ENCODE measurements at regions not wholly inside any gene's neighbourhood (a gene's known extent, or its start where the extent isn't known, plus 50 kb on each side); places are given as distances from the start of the nearest gene placed in this dataset.
"Not testable (repeated sequence)": the region's sequence is repeated elsewhere in the genome, so short reads cannot be mapped to it uniquely, and the experiment has no call there.

GRCh38 chr6:18595774-18596530, 208.8 kb downstream of the RNF144B start:
- no peak for DNase-seq

- no peak for DNase-seq
Measured at GRCh38 chr6:18596531-18596835, 209.3 kb downstream of the RNF144B start.

GRCh38 chr6:18598551-18599264, 211.6 kb downstream of the RNF144B start:
- no peak for DNase-seq

GRCh38 chr6:18600255-18600654, 213.1 kb downstream of the RNF144B start:
- no peak for DNase-seq

GRCh38 chr6:18601516-18602020, 214.4 kb downstream of the RNF144B start:
- no peak for DNase-seq

GRCh38 chr6:18602931-18603330, 215.8 kb downstream of the RNF144B start:
- no peak for DNase-seq

- DNase-seq = no peak
Measured at GRCh38 chr6:18603361-18603760, 216.2 kb downstream of the RNF144B start.

- no peak for DNase-seq
Measured at GRCh38 chr6:18605841-18606240, 218.7 kb downstream of the RNF144B start.

GRCh38 chr6:18609715-18610114, 222.6 kb downstream of the RNF144B start:
- DNase-seq = no peak

- no peak for DNase-seq
Measured at GRCh38 chr6:18613319-18613925, 226.3 kb downstream of the RNF144B start.

- DNase-seq = no peak
Measured at GRCh38 chr6:18629571-18629970, 242.4 kb downstream of the RNF144B start.

- DNase-seq = no peak
Measured at GRCh38 chr6:18632670-18633410, 245.7 kb downstream of the RNF144B start.

GRCh38 chr6:18634912-18635311, 247.8 kb downstream of the RNF144B start:
- DNase-seq = no peak

GRCh38 chr6:18640134-18640533, 253.0 kb downstream of the RNF144B start:
- no peak for DNase-seq

- no peak for DNase-seq
Measured at GRCh38 chr6:18640754-18641153, 253.6 kb downstream of the RNF144B start.

GRCh38 chr6:18654821-18655220, 267.7 kb downstream of the RNF144B start:
- no peak for DNase-seq

GRCh38 chr6:18656506-18656905, 269.4 kb downstream of the RNF144B start:
- no peak for DNase-seq

- not testable (repeated sequence) for DNase-seq
Measured at GRCh38 chr6:18659994-18660393, 272.8 kb downstream of the RNF144B start.

- no peak for DNase-seq
Measured at GRCh38 chr6:18663011-18663410, 275.9 kb downstream of the RNF144B start.

- DNase-seq = no peak
Measured at GRCh38 chr6:18664401-18664800, 277.3 kb downstream of the RNF144B start.

- DNase-seq = no peak
Measured at GRCh38 chr6:18667612-18668011, 280.5 kb downstream of the RNF144B start.

- DNase-seq = no peak
Measured at GRCh38 chr6:18668994-18669393, 281.8 kb downstream of the RNF144B start.

GRCh38 chr6:18672852-18673251, 285.7 kb downstream of the RNF144B start:
- no peak for DNase-seq
